ENCODE measurements at regions not wholly inside any gene's neighbourhood (a gene's known extent, or its start where the extent isn't known, plus 50 kb on each side); places are given as distances from the start of the nearest gene placed in this dataset.
"Not testable (repeated sequence)": the region's sequence is repeated elsewhere in the genome, so short reads cannot be mapped to it uniquely, and the experiment has no call there.

GRCh38 chr2:226303707-226304106 lies 495.9 kb downstream of the IRS1 start:
- no peak overlapping the region for H3K27ac ChIP-seq
- no peak for DNase-seq
- no peaks in the 10 kb centered on the region for H3K9me3 ChIP-seq
- H3K4me1 ChIP-seq, result peaks cover 0 to 7% (median 0%) of the 10 kb centered on the region in 4 donors
- no peaks in the 10 kb centered on the region for H3K27me3 ChIP-seq
- TF ChIP-seq CTCF (IDR thresholded peaks at IDR 0.05), result no peak
- intact Hi-C loops (cut with DNase I; ENCODE audit: low total_unique reads), result no loop called here
- no peak overlapping the region for H3K4me3 ChIP-seq
- H3K36me3 ChIP-seq, result no peaks in the 10 kb centered on the region

GRCh38 chr2:226300196-226300886 lies 499.3 kb downstream of the IRS1 start:
- Histone ChIP-seq H3K36me3 (no peaks in the 10 kb centered on the region), H3K27ac (no peak overlapping the region), H3K4me3 (no peak overlapping the region), H3K27me3 (no peaks in the 10 kb centered on the region), H3K4me1 (peaks cover 0 to 7% (median 0%) of the 10 kb centered on the region in 4 donors), H3K9me3 (no peaks in the 10 kb centered on the region)
- intact Hi-C loops (cut with DNase I; ENCODE audit: low total_unique reads), result no loop called here
- TF ChIP-seq CTCF (IDR thresholded peaks at IDR 0.05), result no peak
- DNase-seq, result no peak

- intact Hi-C loops (cut with DNase I; ENCODE audit: low total_unique reads), result no loop called here
- no peak for DNase-seq
- no peak overlapping the region for H3K4me3 ChIP-seq
- H3K4me1 ChIP-seq, result peaks cover 0 to 7% (median 0%) of the 10 kb centered on the region in 4 donors
- TF ChIP-seq CTCF (IDR thresholded peaks at IDR 0.05), result no peak
- no peak overlapping the region for H3K27ac ChIP-seq
- H3K27me3 ChIP-seq, result no peaks in the 10 kb centered on the region
- no peaks in the 10 kb centered on the region for H3K36me3 ChIP-seq
- H3K9me3 ChIP-seq, result no peaks in the 10 kb centered on the region
Measured at GRCh38 chr2:226299771-226300170, 499.8 kb downstream of the IRS1 start.

- H3K9me3 ChIP-seq, result peaks cover 0 to 18% (median 0%) of the 10 kb centered on the region in 3 donors
- H3K4me3 ChIP-seq, result no peak overlapping the region
- no peaks in the 10 kb centered on the region for H3K36me3 ChIP-seq
- no peak for DNase-seq
- H3K27me3 ChIP-seq, result no peaks in the 10 kb centered on the region
- intact Hi-C loops (cut with DNase I; ENCODE audit: low total_unique reads), result no loop called here
- H3K4me1 ChIP-seq, result no peaks in the 10 kb centered on the region
- H3K27ac ChIP-seq, result no peak overlapping the region
- no peak for TF ChIP-seq CTCF (IDR thresholded peaks at IDR 0.05)
Measured at GRCh38 chr2:226295681-226296080, 503.9 kb downstream of the IRS1 start.

GRCh38 chr2:226295123-226295522 lies 504.5 kb downstream of the IRS1 start:
- no peak overlapping the region for H3K4me3 ChIP-seq
- H3K9me3 ChIP-seq, result peaks cover 0 to 23% (median 0%) of the 10 kb centered on the region in 3 donors
- intact Hi-C loops (cut with DNase I; ENCODE audit: low total_unique reads), result no loop called here
- H3K36me3 ChIP-seq, result no peaks in the 10 kb centered on the region
- no peak for DNase-seq
- H3K27ac ChIP-seq, result no peak overlapping the region
- TF ChIP-seq CTCF (IDR thresholded peaks at IDR 0.05), result no peak
- no peaks in the 10 kb centered on the region for H3K27me3 ChIP-seq
- no peaks in the 10 kb centered on the region for H3K4me1 ChIP-seq

- H3K36me3 ChIP-seq; H3K4me1 ChIP-seq; DNase-seq; H3K27ac ChIP-seq; H3K4me3 ChIP-seq; intact Hi-C loops (cut with DNase I; ENCODE audit: low total_unique reads); H3K27me3 ChIP-seq: not testable (repeated sequence)
- H3K9me3 ChIP-seq, result peaks cover 0 to 23% (median 0%) of the 10 kb centered on the region in 3 donors
Measured at GRCh38 chr2:226291281-226291680, 508.3 kb downstream of the IRS1 start.
